Osteocyte (in vitro differentiated cells): ENCODE measurements at regions not wholly inside any gene's neighbourhood (a gene's known extent, or its start where the extent isn't known, plus 50 kb on each side); places are given as distances from the start of the nearest gene placed in this dataset.

Experiments
- DNase-seq: peaks from one replicate; pipeline ENCODE4 v3.0.0; 2021; ENCODE audit warnings: mixed read lengths; ENCODE audit not compliant: unreplicated experiment; ENCODE audit errors: extremely low spot score
- H3K27ac Mint-ChIP-seq: one replicate; pipeline ENCODE4 v1.8.0; 2021; ENCODE audit warnings: mild to moderate bottlenecking, mixed read lengths; ENCODE audit not compliant: unreplicated experiment
- H3K27me3 Mint-ChIP-seq: one replicate; pipeline ENCODE4 v1.8.0; 2021; ENCODE audit warnings: mixed read lengths; ENCODE audit not compliant: unreplicated experiment
- H3K36me3 Mint-ChIP-seq: one replicate; pipeline ENCODE4 v1.8.0; 2021; ENCODE audit warnings: mixed read lengths; ENCODE audit not compliant: unreplicated experiment
- H3K4me1 Mint-ChIP-seq: one replicate; pipeline ENCODE4 v1.8.0; 2021; ENCODE audit warnings: mixed read lengths; ENCODE audit not compliant: unreplicated experiment
- H3K4me3 Mint-ChIP-seq: one replicate; pipeline ENCODE4 v1.8.0; 2021; ENCODE audit warnings: mild to moderate bottlenecking, moderate library complexity, mixed read lengths; ENCODE audit not compliant: unreplicated experiment
- H3K9me3 Mint-ChIP-seq: one replicate; pipeline ENCODE4 v1.8.0; 2021; ENCODE audit warnings: mixed read lengths; ENCODE audit not compliant: unreplicated experiment
- CTCF ChIP-seq: fragments of 200-600 bp; sonication (generic); IDR thresholded peaks from 2 replicates; pipeline ENCODE4 v1.5.0; 2021; ENCODE audit warnings: antibody characterized with exemption, mild to moderate bottlenecking, moderate library complexity

DNA sequence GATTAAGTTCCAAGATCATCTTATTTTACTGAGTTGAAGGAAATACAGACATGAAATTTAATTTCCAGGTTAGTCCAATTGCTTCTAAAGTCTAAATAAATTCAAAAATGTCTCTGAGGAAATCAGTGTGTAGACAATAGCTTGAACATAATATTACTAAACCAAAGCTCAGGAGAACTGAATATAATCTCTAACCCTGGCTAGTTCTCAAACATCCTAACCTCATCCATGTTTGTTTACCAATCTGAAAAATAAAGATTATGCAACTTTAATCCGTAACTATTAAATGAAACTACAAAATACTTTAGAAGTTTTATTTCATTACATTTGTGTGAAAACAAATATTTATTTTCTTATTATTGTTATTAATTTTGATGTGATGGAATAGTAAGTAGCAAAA lies 387.2 kb downstream of the TBC1D32 start:
- no peak for TF ChIP-seq CTCF
- no peaks in the 10 kb centered on the region for H3K4me1 Mint-ChIP-seq
- H3K36me3 Mint-ChIP-seq, result no peaks in the 10 kb centered on the region
- no peak overlapping the region for H3K4me3 Mint-ChIP-seq
- H3K27ac Mint-ChIP-seq, result no peak overlapping the region
- H3K27me3 Mint-ChIP-seq, result peaks cover 8% of the 10 kb centered on the region
- H3K9me3 Mint-ChIP-seq, result no peaks in the 10 kb centered on the region
- no peak for DNase-seq

GRCh38 chr6:120945905-120946594 lies 388.2 kb downstream of the TBC1D32 start:
- Mint-ChIP-seq H3K27ac (no peak overlapping the region), H3K4me3 (no peak overlapping the region), H3K4me1 (no peaks in the 10 kb centered on the region), H3K27me3 (peaks cover 8% of the 10 kb centered on the region), H3K9me3 (no peaks in the 10 kb centered on the region), H3K36me3 (no peaks in the 10 kb centered on the region)
- no peak for TF ChIP-seq CTCF
- DNase-seq, result no peak

DNA sequence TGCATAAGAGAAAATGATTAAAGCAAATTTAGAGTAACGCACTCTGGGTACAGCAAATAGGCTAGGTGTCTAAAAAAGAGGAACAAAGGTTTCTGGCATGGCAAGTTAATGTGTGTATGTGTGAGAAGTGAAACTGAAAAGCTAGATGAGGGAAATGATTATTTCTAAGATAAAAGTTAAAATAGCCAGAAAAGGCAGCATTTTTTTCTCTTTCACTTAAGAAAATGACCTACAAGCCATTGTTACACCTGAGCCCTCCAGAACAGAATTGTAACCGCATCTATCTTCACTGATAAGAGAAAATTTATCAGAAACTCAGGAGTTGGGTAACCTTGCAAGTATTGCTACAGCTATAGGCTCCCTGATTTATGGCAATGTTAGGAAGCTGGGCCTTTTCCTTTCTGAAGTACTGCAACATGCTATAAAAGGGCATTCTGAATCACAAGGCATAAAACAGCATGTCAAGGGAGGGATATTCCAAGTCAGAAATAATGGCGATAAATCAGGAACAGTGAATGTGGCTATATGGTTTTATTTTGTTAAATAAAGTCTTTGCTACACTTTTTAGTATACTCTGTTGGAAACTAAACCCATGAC lies 395.3 kb downstream of the TBC1D32 start:
- no peak for DNase-seq
- H3K27ac Mint-ChIP-seq, result no peak overlapping the region

GRCh38 chr6:120938164-120938875 lies 396.0 kb downstream of the TBC1D32 start:
- no peaks in the 10 kb centered on the region for H3K9me3 Mint-ChIP-seq

More for the DNA sequence above, 395.3 kb downstream of the TBC1D32 start:
- Mint-ChIP-seq H3K9me3 (no peaks in the 10 kb centered on the region), H3K36me3 (no peaks in the 10 kb centered on the region), H3K4me3 (no peak overlapping the region), H3K4me1 (no peaks in the 10 kb centered on the region), H3K27me3 (peaks cover 11% of the 10 kb centered on the region)
- no peak for TF ChIP-seq CTCF

More at GRCh38 chr6:120938164-120938875, 396.0 kb downstream of the TBC1D32 start:
- no peaks in the 10 kb centered on the region for H3K36me3 Mint-ChIP-seq
- no peak overlapping the region for H3K27ac Mint-ChIP-seq
- no peak for TF ChIP-seq CTCF
- no peak overlapping the region for H3K4me3 Mint-ChIP-seq
- no peak for DNase-seq
- peaks cover 9% of the 10 kb centered on the region for H3K27me3 Mint-ChIP-seq
- H3K4me1 Mint-ChIP-seq, result no peaks in the 10 kb centered on the region
